Mesodermal cell (in vitro differentiated cells): ENCODE measurements at regions not wholly inside any gene's neighbourhood (a gene's known extent, or its start where the extent isn't known, plus 50 kb on each side); places are given as distances from the start of the nearest gene placed in this dataset.

Experiments used
- H3K27ac ChIP-seq: 2 replicates; pipeline ENCODE4 v1.7.0; 2013; ENCODE audit warnings: mild to moderate bottlenecking, low read depth, low read length, moderate library complexity; ENCODE audit not compliant: severe bottlenecking
- H3K36me3 ChIP-seq: 2 replicates; pipeline ENCODE4 v1.7.1; 2013; ENCODE audit warnings: mild to moderate bottlenecking, low read length, moderate library complexity; ENCODE audit not compliant: control insufficient read depth, insufficient read depth
- H3K4me1 ChIP-seq: one replicate; pipeline ENCODE4 v1.7.1; 2013; ENCODE audit warnings: mild to moderate bottlenecking, low read length; ENCODE audit not compliant: insufficient read depth, control insufficient read depth, poor library complexity, severe bottlenecking
- H3K4me3 ChIP-seq: 2 replicates; pipeline ENCODE4 v1.7.0; 2013; ENCODE audit warnings: low read length, control low read depth, mild to moderate bottlenecking; ENCODE audit not compliant: insufficient read depth, poor library complexity, severe bottlenecking; ENCODE audit errors: extremely low read depth
- H3K9me3 ChIP-seq: 2 replicates; pipeline ENCODE4 v1.7.1; 2013; ENCODE audit warnings: mild to moderate bottlenecking, low read length, moderate library complexity; ENCODE audit not compliant: control insufficient read depth
- WGBS, 2 experiments: methylation state at CpG; one replicate each; pipeline ENCODE4 v1.1.5; 2013; ENCODE audit warnings: missing lambda C conversion rate in 2 of 2; ENCODE audit not compliant: insufficient coverage in 2 of 2; 5-methylcytosine and 5-hydroxymethylcytosine counted together

GRCh38 chr12:87117526-87117925 lies 861.3 kb upstream of the MGAT4C start:
- Histone ChIP-seq H3K9me3 (no peaks in the 10 kb centered on the region), H3K36me3 (no peaks in the 10 kb centered on the region), H3K4me3 (no peak overlapping the region), H3K27ac (peak overlapping the region; percentile 36), H3K4me1 (peaks cover 6% of the 10 kb centered on the region)
- WGBS, 2 experiments = no CpG with 5 or more reads among the region's 1 CpG

DNA sequence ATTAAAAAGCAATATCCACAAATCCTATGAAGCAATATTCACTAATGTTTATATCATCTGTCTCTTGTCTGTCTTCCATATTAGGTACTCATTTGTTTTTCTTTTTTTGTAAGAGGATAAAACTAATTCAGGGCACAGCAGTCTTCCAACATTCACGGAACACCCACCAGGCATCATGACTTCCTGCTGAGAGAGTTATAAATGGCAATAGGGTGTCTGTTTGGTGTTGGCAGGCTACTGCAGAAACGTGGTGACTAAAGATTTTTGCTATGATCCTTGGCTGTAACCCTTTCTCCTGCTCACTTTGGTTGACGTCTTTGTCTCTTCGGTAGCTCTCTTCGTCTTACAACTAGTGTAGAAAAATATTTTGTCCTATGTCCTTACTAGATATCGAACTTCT lies 860.6 kb upstream of the MGAT4C start:
- H3K9me3 ChIP-seq = no peaks in the 10 kb centered on the region
- no peak overlapping the region for H3K4me3 ChIP-seq
- WGBS, 2 experiments = 56% methylated on average over 3 of the region's 6 CpGs; no CpG with 5 or more reads in 1 of the 2 experiments

DNA sequence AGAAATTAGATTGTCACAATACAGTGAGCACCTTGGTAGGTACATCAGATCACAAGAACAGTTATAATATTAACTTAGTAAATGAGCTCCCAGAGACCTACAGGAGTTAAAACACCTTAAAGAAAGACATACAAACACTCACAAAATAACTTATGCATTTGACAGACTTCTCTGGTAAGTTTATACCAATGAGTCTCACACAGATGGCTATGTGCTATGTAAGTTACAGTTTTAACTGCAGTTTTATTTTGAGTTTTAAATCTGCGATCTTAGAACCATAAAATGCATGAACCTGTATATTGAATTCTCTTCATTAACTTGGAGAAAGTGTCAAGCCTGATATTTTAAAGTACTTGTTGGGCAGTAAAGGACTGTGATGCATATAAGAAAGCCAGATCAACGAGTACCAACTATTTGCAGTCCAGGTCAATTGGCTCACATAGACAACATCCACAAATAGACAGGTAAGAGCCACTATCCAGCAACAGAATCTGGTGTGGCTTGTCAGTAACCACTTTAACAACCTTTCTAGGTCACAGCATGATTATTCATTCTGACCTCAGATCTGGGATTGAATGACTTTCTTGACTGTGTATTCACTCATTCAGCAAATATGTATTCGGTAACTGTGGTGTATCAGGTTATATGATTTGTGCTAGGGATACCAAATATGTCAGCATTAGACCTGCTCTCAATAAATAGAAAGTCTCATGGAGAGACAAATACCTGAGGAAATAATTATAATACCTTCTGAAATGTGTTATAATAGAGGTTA lies 856.6 kb upstream of the MGAT4C start:
- H3K27ac ChIP-seq = no peak overlapping the region
- 75 to 80% methylated on average over 1 of the region's 3 CpGs for WGBS, 2 experiments
- H3K4me3 ChIP-seq = no peak overlapping the region
- no peaks in the 10 kb centered on the region for H3K9me3 ChIP-seq
- no peaks in the 10 kb centered on the region for H3K36me3 ChIP-seq
- H3K4me1 ChIP-seq = peaks cover 6% of the 10 kb centered on the region

More for the DNA sequence above, 860.6 kb upstream of the MGAT4C start:
- Histone ChIP-seq H3K36me3 (no peaks in the 10 kb centered on the region), H3K27ac (peak overlapping the region; percentile 78), H3K4me1 (peaks cover 6% of the 10 kb centered on the region)

DNA sequence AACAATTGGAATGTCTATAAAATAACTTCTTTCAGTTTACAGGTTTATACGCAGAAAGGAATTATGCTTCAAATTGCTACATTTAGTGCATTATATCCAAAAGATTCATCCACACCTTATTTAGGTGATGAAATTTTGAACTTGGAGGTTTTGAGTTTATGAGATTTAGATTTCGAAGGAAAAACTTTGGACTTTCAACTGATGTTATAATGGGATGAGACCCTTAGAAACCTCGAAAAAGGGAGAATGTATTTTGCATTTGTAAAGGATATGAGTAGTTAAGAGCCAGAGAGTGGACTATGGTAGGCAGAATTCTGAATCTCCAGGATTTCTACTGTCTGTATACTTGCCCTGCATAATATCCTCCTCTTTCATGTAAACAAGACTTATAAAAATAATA lies 851.6 kb upstream of the MGAT4C start:
- Histone ChIP-seq H3K4me3 (no peak overlapping the region), H3K4me1 (no peaks in the 10 kb centered on the region), H3K27ac (no peak overlapping the region), H3K36me3 (no peaks in the 10 kb centered on the region), H3K9me3 (no peaks in the 10 kb centered on the region)
- WGBS, 2 experiments = 90% methylated on average over 2 of the region's 3 CpGs; no CpG with 5 or more reads in 1 of the 2 experiments

DNA sequence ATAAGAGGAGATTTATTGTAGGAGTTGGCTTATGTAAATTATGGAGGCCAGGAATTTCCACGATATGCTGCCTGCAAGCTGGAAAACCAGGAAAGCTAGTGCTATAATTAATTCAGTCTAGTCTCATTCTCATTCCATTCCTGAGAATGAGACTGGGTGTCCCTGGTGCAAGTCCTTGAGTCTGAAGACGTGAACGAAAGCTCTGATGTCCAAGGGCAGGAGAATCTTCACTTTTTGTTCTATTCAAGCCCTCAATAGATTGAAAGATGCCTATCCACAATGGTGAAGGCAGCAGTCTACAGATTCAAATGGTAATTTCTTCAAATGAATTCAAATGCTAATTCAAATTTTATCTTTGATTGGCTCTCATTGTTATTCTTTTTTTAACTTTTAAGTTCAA lies 851.1 kb upstream of the MGAT4C start:
- 79 to 93% methylated on average over 2 of the region's 3 CpGs for WGBS, 2 experiments
- no peaks in the 10 kb centered on the region for H3K9me3 ChIP-seq
- H3K4me1 ChIP-seq = no peaks in the 10 kb centered on the region
- no peak overlapping the region for H3K4me3 ChIP-seq
- H3K27ac ChIP-seq = no peak overlapping the region
- no peaks in the 10 kb centered on the region for H3K36me3 ChIP-seq

DNA sequence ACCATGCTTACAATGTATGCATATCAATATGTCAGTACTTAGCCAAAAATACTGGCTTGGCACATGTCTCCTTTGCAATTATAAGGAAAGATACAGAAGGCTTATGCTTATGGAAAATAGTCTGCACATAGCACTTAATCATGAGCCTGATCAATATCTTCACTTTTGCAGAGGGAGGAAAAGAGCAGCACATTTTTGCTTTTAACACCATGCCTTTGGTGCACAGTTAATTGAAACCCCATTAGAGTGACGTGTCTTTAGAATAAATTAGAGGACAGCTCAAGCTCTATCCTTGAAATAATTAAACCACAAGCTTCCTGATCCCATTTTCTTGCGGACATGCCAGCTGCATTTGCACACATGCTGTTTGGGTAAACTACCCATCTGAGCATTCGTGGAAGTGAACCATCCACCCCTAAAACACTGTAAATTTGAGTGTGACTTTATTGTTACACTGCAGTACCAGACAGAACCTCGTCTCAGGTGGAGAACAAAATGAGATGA lies 839.9 kb upstream of the MGAT4C start:
- Histone ChIP-seq H3K4me1 (peaks cover 4% of the 10 kb centered on the region), H3K36me3 (no peaks in the 10 kb centered on the region), H3K9me3 (no peaks in the 10 kb centered on the region), H3K4me3 (no peak overlapping the region), H3K27ac (no peak overlapping the region)
- WGBS, 2 experiments = 89% methylated on average over 1 to 3 of the region's 4 CpGs

- Histone ChIP-seq H3K9me3 (no peaks in the 10 kb centered on the region), H3K27ac (no peak overlapping the region), H3K4me3 (no peak overlapping the region), H3K36me3 (no peaks in the 10 kb centered on the region), H3K4me1 (peaks cover 4% of the 10 kb centered on the region)
- WGBS, 2 experiments = 80% methylated on average over 1 of the region's 3 CpGs; no CpG with 5 or more reads in 1 of the 2 experiments
These were observed 838.2 kb upstream of the MGAT4C start for GRCh38 chr12:87094356-87094755.

GRCh38 chr12:87092421-87092820 lies 836.2 kb upstream of the MGAT4C start:
- Histone ChIP-seq H3K27ac (peak overlapping the region; percentile 8), H3K4me3 (no peak overlapping the region), H3K36me3 (no peaks in the 10 kb centered on the region), H3K9me3 (no peaks in the 10 kb centered on the region), H3K4me1 (peaks cover 4% of the 10 kb centered on the region)
- no CpG with 5 or more reads among the region's 1 CpG for WGBS, 2 experiments

- WGBS, 2 experiments = 83 to 89% methylated on average over 1 of the region's 3 CpGs
- Histone ChIP-seq H3K4me3 (no peak overlapping the region), H3K27ac (no peak overlapping the region), H3K4me1 (no peaks in the 10 kb centered on the region), H3K9me3 (no peaks in the 10 kb centered on the region), H3K36me3 (no peaks in the 10 kb centered on the region)
These were observed 830.1 kb upstream of the MGAT4C start for GRCh38 chr12:87086118-87086891.

GRCh38 chr12:87085286-87085685 lies 829.1 kb upstream of the MGAT4C start:
- no peak overlapping the region for H3K4me3 ChIP-seq
- no peak overlapping the region for H3K27ac ChIP-seq
- no peaks in the 10 kb centered on the region for H3K36me3 ChIP-seq
- no peaks in the 10 kb centered on the region for H3K9me3 ChIP-seq
- H3K4me1 ChIP-seq = no peaks in the 10 kb centered on the region

- no CpG with 5 or more reads among the region's 2 CpGs for WGBS, 2 experiments
- Histone ChIP-seq H3K4me1 (no peaks in the 10 kb centered on the region), H3K4me3 (no peak overlapping the region), H3K27ac (no peak overlapping the region), H3K9me3 (no peaks in the 10 kb centered on the region), H3K36me3 (no peaks in the 10 kb centered on the region)
These were observed 826.6 kb upstream of the MGAT4C start for GRCh38 chr12:87082756-87083155.
